Parathyroid adenoma (tissue), 2 donors: ENCODE measurements at regions not wholly inside any gene's neighbourhood (a gene's known extent, or its start where the extent isn't known, plus 50 kb on each side); places are given as distances from the start of the nearest gene placed in this dataset.
"Not testable (repeated sequence)": the region's sequence is repeated elsewhere in the genome, so short reads cannot be mapped to it uniquely, and the experiment has no call there.

Source experiments
- H2AFZ ChIP-seq: fragments of 300-600 bp; sonication (generic); one replicate; pipeline ENCODE4 v1.7.0; 2017; ENCODE audit warnings: antibody characterized with exemption, mild to moderate bottlenecking
- H3K27ac ChIP-seq: fragments of 300-600 bp; sonication (generic); one replicate; pipeline ENCODE4 v1.7.0; 2017
- H3K27me3 ChIP-seq: fragments of 300-600 bp; sonication (generic); one replicate; pipeline ENCODE4 v1.7.0; 2017; ENCODE audit warnings: low read length; ENCODE audit not compliant: control insufficient read depth, insufficient read depth
- H3K36me3 ChIP-seq: fragments of 300-600 bp; sonication (generic); one replicate; pipeline ENCODE4 v1.7.0; 2017; ENCODE audit warnings: low read length; ENCODE audit not compliant: control insufficient read depth, insufficient read depth
- H3K4me1 ChIP-seq: fragments of 300-600 bp; sonication (generic); one replicate; pipeline ENCODE4 v1.7.0; 2017; ENCODE audit warnings: control low read depth
- H3K4me2 ChIP-seq: fragments of 300-600 bp; sonication (generic); one replicate; pipeline ENCODE4 v1.7.0; 2017; ENCODE audit warnings: low read length
- H3K4me3 ChIP-seq: fragments of 300-600 bp; sonication (generic); one replicate; pipeline ENCODE4 v1.7.0; 2017; ENCODE audit warnings: low read depth, low read length
- H3K79me2 ChIP-seq: fragments of 300-600 bp; sonication (generic); one replicate; pipeline ENCODE4 v1.7.0; 2017; ENCODE audit warnings: control low read depth
- H3K9ac ChIP-seq: fragments of 300-600 bp; sonication (generic); one replicate; pipeline ENCODE4 v1.7.0; 2017; ENCODE audit warnings: mild to moderate bottlenecking
- H3K9me3 ChIP-seq: fragments of 300-600 bp; sonication (generic); one replicate; pipeline ENCODE4 v1.7.0; 2017; ENCODE audit warnings: low read length; ENCODE audit not compliant: control insufficient read depth
- TF ChIP-seq, protein P1 (sequence below): fragments of 300-600 bp; sonication (generic); IDR thresholded peaks from one replicate; pipeline ENCODE4 v1.7.0; 2017; ENCODE audit warnings: antibody characterized with exemption, mild to moderate bottlenecking
- donor health status: primary hyperparathyroidism.

DNA sequence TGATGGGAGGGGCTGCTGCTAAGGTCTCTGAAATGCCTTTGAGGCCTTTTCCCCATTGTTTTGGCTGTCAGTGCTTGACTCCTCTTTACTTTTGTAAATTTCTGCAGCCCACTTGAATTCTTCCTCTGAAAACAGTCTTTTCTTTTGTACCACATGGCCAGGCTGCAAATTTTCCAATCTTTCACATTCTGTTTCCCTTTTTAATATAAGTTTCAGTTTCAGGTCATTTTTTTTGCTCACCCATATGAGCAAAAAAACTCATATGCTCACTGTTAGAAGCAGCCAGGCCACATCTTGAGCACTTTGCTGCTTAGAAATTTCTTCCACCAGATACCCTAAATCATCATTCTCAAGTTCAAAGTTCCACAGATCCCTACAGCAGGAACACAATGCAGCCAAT, 234.6 kb upstream of the ADRA1B start:
- Histone ChIP-seq H3K27ac (no peak overlapping the region), H2AFZ (no peak overlapping the region), H3K79me2 (no peaks in the 10 kb centered on the region), H3K4me2 (no peak overlapping the region), H3K9ac (no peak overlapping the region), H3K4me1 (no peaks in the 10 kb centered on the region), H3K4me3 (no peak overlapping the region), H3K9me3 (no peaks in the 10 kb centered on the region), H3K27me3 (no peaks in the 10 kb centered on the region), H3K36me3 (no peaks in the 10 kb centered on the region)
- TF ChIP-seq, protein P1, sequence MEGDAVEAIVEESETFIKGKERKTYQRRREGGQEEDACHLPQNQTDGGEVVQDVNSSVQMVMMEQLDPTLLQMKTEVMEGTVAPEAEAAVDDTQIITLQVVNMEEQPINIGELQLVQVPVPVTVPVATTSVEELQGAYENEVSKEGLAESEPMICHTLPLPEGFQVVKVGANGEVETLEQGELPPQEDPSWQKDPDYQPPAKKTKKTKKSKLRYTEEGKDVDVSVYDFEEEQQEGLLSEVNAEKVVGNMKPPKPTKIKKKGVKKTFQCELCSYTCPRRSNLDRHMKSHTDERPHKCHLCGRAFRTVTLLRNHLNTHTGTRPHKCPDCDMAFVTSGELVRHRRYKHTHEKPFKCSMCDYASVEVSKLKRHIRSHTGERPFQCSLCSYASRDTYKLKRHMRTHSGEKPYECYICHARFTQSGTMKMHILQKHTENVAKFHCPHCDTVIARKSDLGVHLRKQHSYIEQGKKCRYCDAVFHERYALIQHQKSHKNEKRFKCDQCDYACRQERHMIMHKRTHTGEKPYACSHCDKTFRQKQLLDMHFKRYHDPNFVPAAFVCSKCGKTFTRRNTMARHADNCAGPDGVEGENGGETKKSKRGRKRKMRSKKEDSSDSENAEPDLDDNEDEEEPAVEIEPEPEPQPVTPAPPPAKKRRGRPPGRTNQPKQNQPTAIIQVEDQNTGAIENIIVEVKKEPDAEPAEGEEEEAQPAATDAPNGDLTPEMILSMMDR: no peak

DNA sequence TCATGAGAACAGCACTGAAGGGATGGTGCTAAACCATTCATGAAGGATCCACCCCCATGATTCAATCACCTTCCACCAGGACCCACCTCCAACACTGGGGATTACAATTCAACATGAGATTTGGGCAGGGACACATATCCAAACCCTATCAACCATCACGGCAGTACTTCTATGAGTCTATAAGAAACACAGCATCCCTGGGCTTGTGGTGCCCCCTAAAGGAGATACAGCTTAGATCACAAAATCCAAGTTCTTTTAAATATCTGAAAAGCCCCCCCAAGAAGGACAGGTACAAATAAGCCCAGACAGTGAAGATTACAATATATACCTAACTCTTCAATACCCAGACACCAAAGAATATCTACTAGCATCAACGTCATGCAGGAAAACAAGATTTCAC, 233.7 kb upstream of the ADRA1B start:
- Histone ChIP-seq H3K27me3 (no peaks in the 10 kb centered on the region), H2AFZ (no peak overlapping the region), H3K4me3 (no peak overlapping the region), H3K4me2 (no peak overlapping the region), H3K27ac (no peak overlapping the region), H3K79me2 (no peaks in the 10 kb centered on the region), H3K36me3 (no peaks in the 10 kb centered on the region), H3K9me3 (no peaks in the 10 kb centered on the region), H3K4me1 (no peaks in the 10 kb centered on the region), H3K9ac (no peak overlapping the region)
- TF ChIP-seq, protein P1: no peak

DNA sequence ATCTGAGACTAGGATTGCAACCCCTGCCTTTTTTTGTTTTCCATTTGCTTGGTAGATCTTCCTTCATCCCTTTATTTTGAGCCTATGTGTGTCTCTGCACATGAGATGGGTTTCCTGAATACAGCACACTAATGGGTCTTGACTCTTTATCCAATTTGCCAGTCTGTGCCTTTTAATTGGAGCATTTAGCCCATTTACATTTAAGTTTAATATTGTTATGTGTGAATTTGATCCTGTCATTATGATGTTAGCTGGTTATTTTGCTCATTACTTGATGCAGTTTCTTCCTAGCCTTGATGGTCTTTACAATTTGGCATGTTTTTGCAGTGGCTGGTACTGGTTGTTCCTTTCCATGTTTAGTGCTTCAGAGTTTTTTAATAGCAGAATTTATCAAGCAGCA, 228.4 kb upstream of the ADRA1B start:
- not testable (repeated sequence) for H2AFZ ChIP-seq, H3K4me2 ChIP-seq, H3K27me3 ChIP-seq, H3K4me3 ChIP-seq, H3K27ac ChIP-seq, H3K79me2 ChIP-seq, H3K9me3 ChIP-seq, H3K9ac ChIP-seq, H3K36me3 ChIP-seq, H3K4me1 ChIP-seq

DNA sequence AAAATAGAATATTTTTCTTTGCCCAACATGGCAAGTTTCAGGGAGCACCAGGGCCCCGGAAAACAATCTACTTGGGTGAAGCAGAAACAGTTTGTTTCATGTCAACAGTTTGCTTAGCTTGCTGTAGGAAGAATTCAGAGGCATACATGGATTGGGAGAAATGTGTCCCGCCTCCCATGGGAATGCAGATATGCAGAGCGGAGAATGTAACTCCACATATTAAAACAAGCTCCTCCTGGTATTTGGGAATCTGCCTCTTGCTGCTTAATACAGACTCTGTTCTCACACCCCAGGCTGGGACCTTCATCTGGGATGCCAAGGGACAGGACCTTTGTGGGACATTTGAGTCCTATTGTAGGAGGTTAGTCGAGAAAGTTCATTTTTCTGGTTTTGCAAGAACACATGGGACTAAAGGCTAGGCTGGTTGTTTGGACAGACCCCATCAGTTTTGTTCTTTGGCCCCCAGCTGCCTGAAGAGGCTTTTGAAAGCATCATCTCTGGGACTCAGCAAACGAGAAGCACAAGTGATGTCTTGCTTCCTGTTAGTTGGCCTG, 220.5 kb upstream of the ADRA1B start:
- Histone ChIP-seq H3K4me3 (no peak overlapping the region), H3K9ac (no peak overlapping the region), H3K4me2 (no peak overlapping the region), H3K36me3 (no peaks in the 10 kb centered on the region), H3K79me2 (no peaks in the 10 kb centered on the region), H2AFZ (no peak overlapping the region), H3K9me3 (no peaks in the 10 kb centered on the region), H3K4me1 (no peaks in the 10 kb centered on the region), H3K27me3 (no peaks in the 10 kb centered on the region), H3K27ac (no peak overlapping the region)
- TF ChIP-seq, protein P1: no peak

DNA sequence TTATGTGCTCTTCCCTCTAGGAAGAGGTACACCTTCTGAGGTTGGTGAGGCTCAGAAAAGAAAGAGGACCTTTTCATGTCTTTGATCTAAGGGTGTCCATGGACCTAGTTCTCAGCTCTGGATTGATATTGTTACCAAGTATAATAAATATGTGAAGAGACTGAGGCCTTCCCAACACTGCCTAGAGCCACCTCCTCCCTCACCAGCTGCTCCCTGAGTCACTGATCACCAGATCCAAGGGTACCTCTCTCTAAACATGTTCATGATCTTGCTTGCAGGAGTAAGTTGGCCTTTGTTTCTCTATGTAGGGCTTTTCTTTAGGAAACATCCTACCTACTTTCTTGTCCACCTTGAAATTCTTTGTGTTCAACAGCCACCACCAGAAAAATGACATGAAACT, 218.8 kb upstream of the ADRA1B start:
- Histone ChIP-seq H3K36me3 (no peaks in the 10 kb centered on the region), H3K4me2 (no peak overlapping the region), H3K27ac (no peak overlapping the region), H3K9me3 (no peaks in the 10 kb centered on the region), H3K27me3 (no peaks in the 10 kb centered on the region), H3K4me1 (no peaks in the 10 kb centered on the region), H3K9ac (no peak overlapping the region), H3K79me2 (no peaks in the 10 kb centered on the region), H3K4me3 (no peak overlapping the region), H2AFZ (no peak overlapping the region)
- TF ChIP-seq, protein P1: no peak
